HPDE6-E6E7 (cell line): ENCODE measurements at regions not wholly inside any gene's neighbourhood (a gene's known extent, or its start where the extent isn't known, plus 50 kb on each side); places are given as distances from the start of the nearest gene placed in this dataset.
"Not testable (repeated sequence)": the region's sequence is repeated elsewhere in the genome, so short reads cannot be mapped to it uniquely, and the experiment has no call there.

Experiments
- DNase-seq: peaks from one replicate; pipeline ENCODE4 v3.0.0; 2011; ENCODE audit warnings: missing footprints; ENCODE audit errors: extremely low spot score

GRCh38 chr1:60916906-60917305 lies 165.5 kb upstream of the NFIA start:
- no peak for DNase-seq

- DNase-seq: no peak
Measured at GRCh38 chr1:60916199-60916598, 166.2 kb upstream of the NFIA start.

GRCh38 chr1:60915441-60915840 lies 166.9 kb upstream of the NFIA start:
- DNase-seq: no peak

- no peak for DNase-seq
Measured at GRCh38 chr1:60914982-60915381, 167.4 kb upstream of the NFIA start.

GRCh38 chr1:60913708-60914107 lies 168.7 kb upstream of the NFIA start:
- DNase-seq: not testable (repeated sequence)

- DNase-seq: no peak
Measured at GRCh38 chr1:60913039-60913438, 169.3 kb upstream of the NFIA start.

GRCh38 chr1:60911966-60912697 lies 170.2 kb upstream of the NFIA start:
- no peak for DNase-seq

GRCh38 chr1:60908159-60908558 lies 174.2 kb upstream of the NFIA start:
- DNase-seq: no peak

- DNase-seq: no peak
Measured at GRCh38 chr1:60906526-60906925, 175.8 kb upstream of the NFIA start.

GRCh38 chr1:60906039-60906438 lies 176.3 kb upstream of the NFIA start:
- DNase-seq: no peak

- DNase-seq: no peak
Measured at GRCh38 chr1:60904099-60904851, 178.1 kb upstream of the NFIA start.

- no peak for DNase-seq
Measured at GRCh38 chr1:60903591-60903990, 178.8 kb upstream of the NFIA start.

- DNase-seq: no peak
Measured at GRCh38 chr1:60899464-60899863, 182.9 kb upstream of the NFIA start.

- DNase-seq: no peak
Measured at GRCh38 chr1:60898987-60899386, 183.4 kb upstream of the NFIA start.

- no peak for DNase-seq
Measured at GRCh38 chr1:60898413-60898812, 183.9 kb upstream of the NFIA start.

- DNase-seq: no peak
Measured at GRCh38 chr1:60896701-60897363, 185.5 kb upstream of the NFIA start.

GRCh38 chr1:60895701-60896100 lies 186.7 kb upstream of the NFIA start:
- DNase-seq: no peak

GRCh38 chr1:60895252-60895651 lies 187.1 kb upstream of the NFIA start:
- no peak for DNase-seq

GRCh38 chr1:60894741-60895140 lies 187.6 kb upstream of the NFIA start:
- no peak for DNase-seq

GRCh38 chr1:60894130-60894529 lies 188.2 kb upstream of the NFIA start:
- no peak for DNase-seq

GRCh38 chr1:60893136-60893930 lies 189.0 kb upstream of the NFIA start:
- no peak for DNase-seq

GRCh38 chr1:60891765-60892164 lies 190.6 kb upstream of the NFIA start:
- no peak for DNase-seq
